GM12878 (cell line): ENCODE measurements at regions not wholly inside any gene's neighbourhood (a gene's known extent, or its start where the extent isn't known, plus 50 kb on each side); places are given as distances from the start of the nearest gene placed in this dataset.

Source experiments
- ATAC-seq: fragments of 200-7000 bp; cut with Tn5 transposase; 3 replicates; pipeline ENCODE4 v1.9.1; 2020; ENCODE audit warnings: mild to moderate bottlenecking, moderate library complexity
- BruUV-seq: library from RNA; stranded (reverse); fragments of 400-500 nt; replicated peaks from 2 replicates; lab custom pipeline; 2021; lab: Mats Ljungman, UMichigan
- CTCF ChIA-PET: fragments of 300-600 bp; sonication (Branson Sonifier 250); formaldehyde crosslinking; extraction: SDS; loops from one replicate; lab custom pipeline; 2021; ENCODE audit warnings: inconsistent platforms; lab: Yijun Ruan, JAX
- POLR2A ChIA-PET: fragments of 350-600 bp; formaldehyde crosslinking; extraction: SDS; loops from one replicate; lab custom pipeline; 2021; ENCODE audit warnings: inconsistent platforms; lab: Charles Lee
- RAD21 ChIA-PET: fragments of 300-600 bp; sonication (Branson Sonifier 250); formaldehyde crosslinking; loops from one replicate; lab custom pipeline; 2023; ENCODE audit warnings: antibody characterized with exemption; ENCODE audit not compliant: unreplicated experiment; lab: Charles Lee
- SMC1A ChIA-PET: fragments of 300-600 bp; sonication (Branson Sonifier 250); formaldehyde crosslinking; loops from one replicate; lab custom pipeline; 2023; ENCODE audit not compliant: unreplicated experiment, uncharacterized antibody; lab: Charles Lee
- DNase-seq: peaks from one replicate; pipeline ENCODE4 v3.0.0-alpha.2; 2011; ENCODE audit warnings: low read depth, low spot score
- FAIRE-seq: peaks from 3 replicates; lab custom pipeline; 2011; peaks lifted over from hg19 to GRCh38; lab: Jason Lieb, UNC
- H2AFZ ChIP-seq: 2 replicates; pipeline ENCODE4 v1.6.0; 2011; ENCODE audit warnings: low read depth, low read length, control low read depth; ENCODE audit not compliant: control insufficient read depth
- H3K27ac ChIP-seq: 2 replicates; pipeline ENCODE4 v1.5.1; 2011; ENCODE audit warnings: control low read depth; ENCODE audit not compliant: control insufficient read depth, insufficient read depth
- H3K27me3 ChIP-seq, 2 experiments: replicated peaks in 1 of 2; 2 replicates each; pipeline versions ENCODE4 v1.6.0 to v1.6.1; 2011; ENCODE audit warnings: low read length in 1 of 2; ENCODE audit not compliant: control insufficient read depth in 2 of 2, insufficient read depth in 2 of 2
- H3K36me3 ChIP-seq, 2 experiments: 2 replicates each; pipeline ENCODE4 v1.5.1; 2011; ENCODE audit warnings: low read length in 1 of 2; ENCODE audit not compliant: control insufficient read depth in 2 of 2, insufficient read depth in 2 of 2
- H3K4me1 ChIP-seq: 2 replicates; pipeline ENCODE4 v1.6.1; 2011; ENCODE audit warnings: mild to moderate bottlenecking, low read length, moderate library complexity, mixed read lengths; ENCODE audit not compliant: control insufficient read depth, insufficient read depth
- H3K4me2 ChIP-seq: 2 replicates; pipeline ENCODE4 v1.6.0; 2011; ENCODE audit warnings: control low read depth; ENCODE audit not compliant: control insufficient read depth, insufficient read depth
- H3K4me3 ChIP-seq: fragments of 200-600 bp; sonication (generic); 2 replicates; pipeline ENCODE4 v1.5.1; 2016
- H3K79me2 ChIP-seq: 2 replicates; pipeline ENCODE4 v1.6.0; 2011; ENCODE audit warnings: low read length; ENCODE audit not compliant: control insufficient read depth, insufficient read depth
- H3K9ac ChIP-seq: 2 replicates; pipeline ENCODE4 v1.8.0; 2011; ENCODE audit warnings: low read length, control low read depth, mixed read lengths; ENCODE audit not compliant: control insufficient read depth, insufficient read depth
- H3K9me3 ChIP-seq: replicated peaks from 3 replicates; pipeline ENCODE4 v1.5.1; 2011; ENCODE audit warnings: mild to moderate bottlenecking, low read length; ENCODE audit not compliant: control insufficient read depth, insufficient read depth
- H4K20me1 ChIP-seq: 2 replicates; pipeline ENCODE4 v1.6.0; 2011; ENCODE audit not compliant: control insufficient read depth, insufficient read depth
- BCL11A ChIP-seq: IDR thresholded peaks from 2 replicates; pipeline ENCODE4 v1.6.1; 2011; ENCODE audit warnings: low read depth, low read length
- CHD4 ChIP-seq: fragments of 200-600 bp; sonication (generic); IDR thresholded peaks from 2 replicates; pipeline ENCODE4 v1.6.1; 2016; ENCODE audit warnings: mild to moderate bottlenecking
- GABPA ChIP-seq: IDR thresholded peaks from 2 replicates; pipeline ENCODE4 v1.6.1; 2014; ENCODE audit warnings: antibody characterized with exemption, low read depth, mild to moderate bottlenecking, inconsistent platforms
- GATAD2B ChIP-seq: fragments of 450-650 bp; conservative IDR thresholded peaks from 2 replicates; pipeline ENCODE4 v1.6.1; 2017; ENCODE audit warnings: low read depth, mild to moderate bottlenecking, moderate library complexity
- HDGF ChIP-seq: fragments of 450-650 bp; IDR thresholded peaks from 2 replicates; pipeline ENCODE4 v1.6.1; 2016; ENCODE audit warnings: antibody characterized with exemption
- MEF2B ChIP-seq: fragments of 450-650 bp; IDR thresholded peaks from 2 replicates; pipeline ENCODE4 v1.6.1; 2018; ENCODE audit warnings: mild to moderate bottlenecking, moderate library complexity; ENCODE audit not compliant: partially characterized antibody, poor library complexity, severe bottlenecking
- MTA3 ChIP-seq: IDR thresholded peaks from 2 replicates; pipeline ENCODE4 v1.6.1; 2012; ENCODE audit warnings: low read length, inconsistent platforms, borderline replicate concordance
- PML ChIP-seq: IDR thresholded peaks from 2 replicates; pipeline ENCODE4 v1.6.1; 2012; ENCODE audit warnings: low read length, inconsistent platforms
- RAD51 ChIP-seq: fragments of 450-650 bp; IDR thresholded peaks from 2 replicates; pipeline ENCODE4 v1.6.1; 2016; ENCODE audit warnings: moderate library complexity, mild to moderate bottlenecking, inconsistent platforms
- RBBP5 ChIP-seq: fragments of 200-600 bp; sonication (generic); conservative IDR thresholded peaks from 2 replicates; pipeline ENCODE4 v1.6.1; 2016
- SUZ12 ChIP-seq: fragments of 200-600 bp; sonication (generic); IDR thresholded peaks from one replicate; pipeline ENCODE4 v1.6.1; 2018; ENCODE audit warnings: antibody characterized with exemption, mild to moderate bottlenecking; ENCODE audit not compliant: unreplicated experiment
- TARDBP ChIP-seq: IDR thresholded peaks from 2 replicates; pipeline ENCODE4 v1.6.1; 2016; ENCODE audit warnings: borderline replicate concordance
- YBX1 ChIP-seq: fragments of 450-650 bp; IDR thresholded peaks from 2 replicates; pipeline ENCODE4 v1.6.1; 2016; ENCODE audit warnings: antibody characterized with exemption
- ZNF274 ChIP-seq: IDR thresholded peaks from one replicate; pipeline ENCODE4 v1.8.0; 2011; ENCODE audit not compliant: insufficient read length, insufficient read depth
- ZNF384 ChIP-seq: IDR thresholded peaks from 2 replicates; pipeline ENCODE4 v1.6.1; 2012; ENCODE audit warnings: low read depth, mild to moderate bottlenecking, low read length, improper control_type of control experiment, borderline replicate concordance
- WGBS: methylation state at CpG from one replicate; pipeline ENCODE4 v1.1.6; 2016; ENCODE audit warnings: low lambda C conversion rate; ENCODE audit not compliant: insufficient replicate concordance, insufficient coverage; ENCODE audit errors: missing lambda C conversion rate; 5-methylcytosine and 5-hydroxymethylcytosine counted together
- in situ Hi-C: fragments of 300-500 bp; cut with MboI; formaldehyde crosslinking; loops from 9 replicates; pipeline ENCODE4 v1.14.3; 2018; ENCODE audit warnings: mixed read lengths
- intact Hi-C: fragments of 100-400 bp; cut with micrococcal nuclease; formaldehyde crosslinking; loops from one replicate; pipeline ENCODE4 v1.14.2; 2022; ENCODE audit not compliant: unreplicated experiment
- TF ChIP-seq, protein P1 (sequence below): IDR thresholded peaks from 2 replicates; pipeline ENCODE4 v1.6.1; 2012; ENCODE audit warnings: low read length, inconsistent platforms
- TF ChIP-seq, protein P2 (sequence below): IDR thresholded peaks from 2 replicates; pipeline ENCODE4 v1.6.1; 2011; ENCODE audit warnings: mild to moderate bottlenecking, low read depth, low read length, moderate library complexity; ENCODE audit not compliant: insufficient replicate concordance
- TF ChIP-seq, protein P3 (sequence below): fragments of 450-650 bp; IDR thresholded peaks from 2 replicates; pipeline ENCODE4 v1.6.1; 2016; ENCODE audit warnings: mild to moderate bottlenecking

DNA sequence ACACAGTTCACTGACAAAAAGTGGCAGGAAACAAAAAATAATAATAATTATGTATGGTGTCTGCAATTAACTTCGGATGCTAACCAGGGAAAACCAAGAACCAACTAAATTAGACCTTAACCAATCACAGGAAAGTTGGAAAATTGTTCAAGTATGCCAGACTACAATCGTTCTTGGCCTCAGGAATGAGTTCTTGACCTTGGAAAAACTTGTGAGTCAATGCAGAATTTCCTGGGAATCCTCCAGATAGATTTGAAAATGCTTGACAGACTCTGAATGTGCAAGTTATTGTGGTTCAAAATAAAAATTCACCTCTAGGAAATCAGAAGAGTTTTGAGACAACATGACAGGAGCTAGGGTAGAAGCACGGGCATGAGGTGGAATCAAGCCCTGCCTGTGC is 171.5 kb downstream of the C7orf25 start:
- ChIA-PET CTCF (no interaction called here), RAD21 (no interaction called here), POLR2A (no interaction called here), SMC1A (no interaction called here)
- ATAC-seq (no peak), DNase-seq (no peak), FAIRE-seq (no peak)
- no peak overlapping the region for H3K4me3 ChIP-seq
- no TSS peak for BruUV-seq
- H2AFZ ChIP-seq = no peak overlapping the region
- intact Hi-C loops = no loop called here
- H3K9me3 ChIP-seq = no peaks in the 10 kb centered on the region
- no peak overlapping the region for H3K9ac ChIP-seq
- H3K79me2 ChIP-seq = no peaks in the 10 kb centered on the region
- no peaks in the 10 kb centered on the region for H4K20me1 ChIP-seq
- H3K36me3 ChIP-seq = no peaks in the 10 kb centered on the region
- WGBS = 6% methylated on average over 3 of the region's 3 CpGs
- TF ChIP-seq SUZ12 = no peak
- no peak for TF ChIP-seq CHD4
- no peak for TF ChIP-seq ZNF384
- TF ChIP-seq, protein P1, sequence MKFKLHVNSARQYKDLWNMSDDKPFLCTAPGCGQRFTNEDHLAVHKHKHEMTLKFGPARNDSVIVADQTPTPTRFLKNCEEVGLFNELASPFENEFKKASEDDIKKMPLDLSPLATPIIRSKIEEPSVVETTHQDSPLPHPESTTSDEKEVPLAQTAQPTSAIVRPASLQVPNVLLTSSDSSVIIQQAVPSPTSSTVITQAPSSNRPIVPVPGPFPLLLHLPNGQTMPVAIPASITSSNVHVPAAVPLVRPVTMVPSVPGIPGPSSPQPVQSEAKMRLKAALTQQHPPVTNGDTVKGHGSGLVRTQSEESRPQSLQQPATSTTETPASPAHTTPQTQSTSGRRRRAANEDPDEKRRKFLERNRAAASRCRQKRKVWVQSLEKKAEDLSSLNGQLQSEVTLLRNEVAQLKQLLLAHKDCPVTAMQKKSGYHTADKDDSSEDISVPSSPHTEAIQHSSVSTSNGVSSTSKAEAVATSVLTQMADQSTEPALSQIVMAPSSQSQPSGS = no peak
- no peak for TF ChIP-seq TARDBP
- no peak for TF ChIP-seq PML
- TF ChIP-seq RBBP5 = no peak
- no peak for TF ChIP-seq MTA3
- TF ChIP-seq ZNF274 = no peak
- in situ Hi-C loops = no loop called here
- H3K4me1 ChIP-seq = no peaks in the 10 kb centered on the region
- H3K27ac ChIP-seq = no peak overlapping the region
- H3K27me3 ChIP-seq = no peaks in the 10 kb centered on the region
- no peak overlapping the region for H3K4me2 ChIP-seq

DNA sequence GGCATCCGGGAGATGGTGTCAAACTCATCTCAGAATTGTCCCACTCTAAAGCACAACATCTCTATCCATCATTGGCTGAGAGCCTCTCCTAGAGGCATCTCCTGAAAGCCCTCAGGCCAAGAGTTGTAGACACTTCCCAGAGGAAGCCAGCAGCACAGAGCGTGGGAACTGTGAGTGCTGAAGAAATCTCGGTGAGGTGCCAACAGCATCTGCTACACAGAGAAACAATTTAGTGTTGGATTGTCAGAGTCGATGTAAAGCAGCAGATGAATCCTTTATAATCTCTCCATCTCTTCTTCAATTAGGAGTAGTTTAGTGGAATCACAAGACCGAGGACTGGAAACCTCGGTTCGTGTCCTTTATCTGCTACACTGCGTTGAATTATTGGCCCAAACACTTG is 172.2 kb downstream of the C7orf25 start:
- Histone ChIP-seq H3K4me3 (no peak overlapping the region), H3K27ac (no peak overlapping the region), H3K4me1 (no peaks in the 10 kb centered on the region), H3K9me3 (no peaks in the 10 kb centered on the region), H2AFZ (no peak overlapping the region), H4K20me1 (no peaks in the 10 kb centered on the region), H3K27me3 (no peaks in the 10 kb centered on the region), H3K4me2 (no peak overlapping the region), H3K79me2 (no peaks in the 10 kb centered on the region), H3K36me3 (no peaks in the 10 kb centered on the region), H3K9ac (no peak overlapping the region)
- SMC1A ChIA-PET = no interaction called here
- intact Hi-C loops = no loop called here
- no peak for ATAC-seq
- no TSS peak for BruUV-seq
- RAD21 ChIA-PET = no interaction called here
- no peak for DNase-seq
- no peak for FAIRE-seq
- POLR2A ChIA-PET = no interaction called here
- in situ Hi-C loops = no loop called here
- CTCF ChIA-PET = interaction anchor here (0.6 kb wide), 1 partner anchor 1056 kb away, joined by 3 read pairs; no protein-coding TSS in a partner anchor
- WGBS = 44% methylated on average over 8 of the region's 8 CpGs
- TF ChIP-seq RAD51 (no peak), GATAD2B (no peak), GABPA (no peak), HDGF (no peak), MEF2B (no peak), YBX1 (no peak), BCL11A (no peak)
- TF ChIP-seq, protein P2, sequence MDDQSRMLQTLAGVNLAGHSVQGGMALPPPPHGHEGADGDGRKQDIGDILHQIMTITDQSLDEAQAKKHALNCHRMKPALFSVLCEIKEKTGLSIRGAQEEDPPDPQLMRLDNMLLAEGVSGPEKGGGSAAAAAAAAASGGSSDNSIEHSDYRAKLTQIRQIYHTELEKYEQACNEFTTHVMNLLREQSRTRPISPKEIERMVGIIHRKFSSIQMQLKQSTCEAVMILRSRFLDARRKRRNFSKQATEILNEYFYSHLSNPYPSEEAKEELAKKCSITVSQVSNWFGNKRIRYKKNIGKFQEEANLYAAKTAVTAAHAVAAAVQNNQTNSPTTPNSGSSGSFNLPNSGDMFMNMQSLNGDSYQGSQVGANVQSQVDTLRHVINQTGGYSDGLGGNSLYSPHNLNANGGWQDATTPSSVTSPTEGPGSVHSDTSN = no peak
- TF ChIP-seq, protein P3, sequence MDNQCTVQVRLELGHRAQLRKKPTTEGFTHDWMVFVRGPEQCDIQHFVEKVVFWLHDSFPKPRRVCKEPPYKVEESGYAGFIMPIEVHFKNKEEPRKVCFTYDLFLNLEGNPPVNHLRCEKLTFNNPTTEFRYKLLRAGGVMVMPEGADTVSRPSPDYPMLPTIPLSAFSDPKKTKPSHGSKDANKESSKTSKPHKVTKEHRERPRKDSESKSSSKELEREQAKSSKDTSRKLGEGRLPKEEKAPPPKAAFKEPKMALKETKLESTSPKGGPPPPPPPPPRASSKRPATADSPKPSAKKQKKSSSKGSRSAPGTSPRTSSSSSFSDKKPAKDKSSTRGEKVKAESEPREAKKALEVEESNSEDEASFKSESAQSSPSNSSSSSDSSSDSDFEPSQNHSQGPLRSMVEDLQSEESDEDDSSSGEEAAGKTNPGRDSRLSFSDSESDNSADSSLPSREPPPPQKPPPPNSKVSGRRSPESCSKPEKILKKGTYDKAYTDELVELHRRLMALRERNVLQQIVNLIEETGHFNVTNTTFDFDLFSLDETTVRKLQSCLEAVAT = no peak
